Left lung (tissue), 4 donors: ENCODE measurements at regions not wholly inside any gene's neighbourhood (a gene's known extent, or its start where the extent isn't known, plus 50 kb on each side); places are given as distances from the start of the nearest gene placed in this dataset.

Source experiments
- ATAC-seq: fragments of 200-7000 bp; cut with Tn5 transposase; one replicate; pipeline ENCODE4 v1.9.1; 2020; ENCODE audit warnings: moderate library complexity
- DNase-seq, 4 donors: peaks; one replicate each; pipeline ENCODE4 v3.0.0-alpha.2; 2013 to 2020
- H3K27ac ChIP-seq, 2 donors: fragments of 200-600 bp; sonication (generic) in 1 of 2; one replicate each; pipeline versions ENCODE4 v1.5.0 to v1.8.0; 2020 to 2021
- H3K27me3 ChIP-seq, 2 donors: fragments of 200-600 bp; sonication (generic) in 1 of 2; one replicate each; pipeline versions ENCODE4 v1.5.0 to v1.8.0; 2020 to 2021
- H3K36me3 ChIP-seq, 2 donors: fragments of 200-600 bp; sonication (generic) in 1 of 2; one replicate each; pipeline versions ENCODE4 v1.5.0 to v1.8.0; 2020 to 2021
- H3K4me1 ChIP-seq, 2 donors: fragments of 200-600 bp; one replicate each; pipeline ENCODE4 v1.8.0; 2021
- H3K4me3 ChIP-seq, 2 donors: fragments of 200-600 bp; sonication (generic) in 1 of 2; one replicate each; pipeline versions ENCODE4 v1.5.0 to v1.8.0; 2020 to 2021; ENCODE audit warnings: mild to moderate bottlenecking in 1 of 2
- H3K9me3 ChIP-seq, 2 donors: fragments of 200-600 bp; sonication (generic) in 1 of 2; one replicate each; pipeline versions ENCODE4 v1.5.0 to v1.8.0; 2020 to 2021
- CTCF ChIP-seq, 2 donors: fragments of 200-600 bp; sonication (generic) in 1 of 2; IDR thresholded peaks; one replicate each; pipeline versions ENCODE4 v1.5.0 to v1.8.0; 2021; ENCODE audit warnings: antibody characterized with exemption in 2 of 2
- intact Hi-C, 2 donors: fragments of 100-400 bp; cut with DNase I; formaldehyde crosslinking; loops; one replicate each; pipeline versions ENCODE4 v1.11.2 to v1.14.2; 2022
- donor health status: DM: no; HTN: yes; CAD: no.
- donor health status: DM: no; HTN: no; CAD: no.

- Histone ChIP-seq H3K4me1 (peaks cover 0 to 3% of the 10 kb centered on the region in 2 donors), H3K27me3 (no peaks in the 10 kb centered on the region), H3K4me3 (no peak overlapping the region), H3K36me3 (no peaks in the 10 kb centered on the region), H3K27ac (no peak overlapping the region), H3K9me3 (peaks cover 0 to 6% of the 10 kb centered on the region in 2 donors)
- ATAC-seq (no peak), DNase-seq (no peak)
- intact Hi-C loops: no loop called here
- TF ChIP-seq CTCF (IDR thresholded peaks at IDR 0.05): no peak
Measured at GRCh38 chr14:65256714-65257113, 154.4 kb upstream of the MAX start.

GRCh38 chr14:65257425-65257824, 155.1 kb upstream of the FUT8 start:
- intact Hi-C loops: no loop called here
- Histone ChIP-seq H3K4me3 (no peak overlapping the region), H3K27me3 (no peaks in the 10 kb centered on the region), H3K4me1 (no peaks in the 10 kb centered on the region), H3K27ac (no peak overlapping the region), H3K9me3 (peaks cover 0 to 6% of the 10 kb centered on the region in 2 donors), H3K36me3 (no peaks in the 10 kb centered on the region)
- no peak for TF ChIP-seq CTCF (IDR thresholded peaks at IDR 0.05)
- DNase-seq (no peak), ATAC-seq (no peak)

GRCh38 chr14:65258391-65258790, 154.1 kb upstream of the FUT8 start:
- Histone ChIP-seq H3K4me1 (no peaks in the 10 kb centered on the region), H3K27ac (no peak overlapping the region), H3K27me3 (no peaks in the 10 kb centered on the region), H3K9me3 (peaks cover 0 to 6% of the 10 kb centered on the region in 2 donors), H3K36me3 (no peaks in the 10 kb centered on the region), H3K4me3 (no peak overlapping the region)
- intact Hi-C loops: no loop called here
- DNase-seq (no peak), ATAC-seq (peak; percentile 19)
- no peak for TF ChIP-seq CTCF (IDR thresholded peaks at IDR 0.05)

- Histone ChIP-seq H3K27me3 (no peaks in the 10 kb centered on the region), H3K4me3 (no peak overlapping the region), H3K36me3 (no peaks in the 10 kb centered on the region), H3K27ac (no peak overlapping the region), H3K9me3 (peaks cover 0 to 6% of the 10 kb centered on the region in 2 donors), H3K4me1 (no peaks in the 10 kb centered on the region)
- TF ChIP-seq CTCF (IDR thresholded peaks at IDR 0.05): no peak
- intact Hi-C loops: no loop called here
- ATAC-seq (no peak), DNase-seq (no peak)
Measured at GRCh38 chr14:65259000-65259399, 153.5 kb upstream of the FUT8 start.

- intact Hi-C loops: no loop called here
- no peak for ATAC-seq
- TF ChIP-seq CTCF (IDR thresholded peaks at IDR 0.05): no peak
- H3K27ac ChIP-seq: no peak overlapping the region
- no peaks in the 10 kb centered on the region for H3K4me1 ChIP-seq
- no peak for DNase-seq
- peaks cover 0 to 6% of the 10 kb centered on the region in 2 donors for H3K9me3 ChIP-seq
- no peak overlapping the region for H3K4me3 ChIP-seq
- no peaks in the 10 kb centered on the region for H3K27me3 ChIP-seq
- no peaks in the 10 kb centered on the region for H3K36me3 ChIP-seq
Measured at GRCh38 chr14:65260786-65261185, 151.7 kb upstream of the FUT8 start.
